ENCODE measurements at regions not wholly inside any gene's neighbourhood (a gene's known extent, or its start where the extent isn't known, plus 50 kb on each side); places are given as distances from the start of the nearest gene placed in this dataset.

DNA sequence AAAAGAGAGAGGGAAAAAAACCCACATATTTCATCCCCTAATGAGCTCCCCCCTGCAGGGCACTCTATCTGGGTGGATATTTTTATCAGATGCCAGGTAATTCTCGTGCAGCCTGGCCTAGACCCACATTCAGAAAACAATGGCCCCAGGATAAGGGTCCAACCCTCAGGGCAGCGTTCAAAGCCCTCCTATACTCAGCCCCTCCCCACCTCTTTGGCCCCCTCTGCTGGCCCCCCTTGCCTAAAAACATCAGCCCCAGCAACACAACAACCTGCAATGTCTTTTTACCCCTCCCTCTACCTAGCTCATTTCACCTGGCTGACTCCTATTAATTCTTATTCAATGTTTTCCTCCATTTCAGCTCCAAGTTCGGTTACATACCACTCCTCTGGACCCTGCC, 145.4 kb upstream of the MED14 start:
- TF ChIP-seq POLR2A (IDR thresholded peaks at IDR 0.05) (no peak), POLR2AphosphoS5 (IDR thresholded peaks at IDR 0.05) (no peak)
- TF ChIP-seq, protein P1, sequence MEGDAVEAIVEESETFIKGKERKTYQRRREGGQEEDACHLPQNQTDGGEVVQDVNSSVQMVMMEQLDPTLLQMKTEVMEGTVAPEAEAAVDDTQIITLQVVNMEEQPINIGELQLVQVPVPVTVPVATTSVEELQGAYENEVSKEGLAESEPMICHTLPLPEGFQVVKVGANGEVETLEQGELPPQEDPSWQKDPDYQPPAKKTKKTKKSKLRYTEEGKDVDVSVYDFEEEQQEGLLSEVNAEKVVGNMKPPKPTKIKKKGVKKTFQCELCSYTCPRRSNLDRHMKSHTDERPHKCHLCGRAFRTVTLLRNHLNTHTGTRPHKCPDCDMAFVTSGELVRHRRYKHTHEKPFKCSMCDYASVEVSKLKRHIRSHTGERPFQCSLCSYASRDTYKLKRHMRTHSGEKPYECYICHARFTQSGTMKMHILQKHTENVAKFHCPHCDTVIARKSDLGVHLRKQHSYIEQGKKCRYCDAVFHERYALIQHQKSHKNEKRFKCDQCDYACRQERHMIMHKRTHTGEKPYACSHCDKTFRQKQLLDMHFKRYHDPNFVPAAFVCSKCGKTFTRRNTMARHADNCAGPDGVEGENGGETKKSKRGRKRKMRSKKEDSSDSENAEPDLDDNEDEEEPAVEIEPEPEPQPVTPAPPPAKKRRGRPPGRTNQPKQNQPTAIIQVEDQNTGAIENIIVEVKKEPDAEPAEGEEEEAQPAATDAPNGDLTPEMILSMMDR (IDR thresholded peaks at IDR 0.05), result no peak

Measured in gastroesophageal sphincter (tissue), 3 donors.